ENCODE measurements at regions not wholly inside any gene's neighbourhood (a gene's known extent, or its start where the extent isn't known, plus 50 kb on each side); places are given as distances from the start of the nearest gene placed in this dataset.

- ATAC-seq, result no peak
Measured at GRCh38 chr2:212596276-212596675, 57.7 kb upstream of the ERBB4 start.

GRCh38 chr2:212595036-212595654, 56.5 kb upstream of the ERBB4 start:
- ATAC-seq, result peak; percentile 62

GRCh38 chr2:212592695-212593094, 54.1 kb upstream of the ERBB4 start:
- peak; percentile 35 for ATAC-seq

All from esophagus mucosa (tissue), 1 donor.